NCI-H2029 (cell line): ENCODE measurements at regions not wholly inside any gene's neighbourhood (a gene's known extent, or its start where the extent isn't known, plus 50 kb on each side); places are given as distances from the start of the nearest gene placed in this dataset.

Experiments used
- DNase-seq: peaks from one replicate; lab custom pipeline; 2025; lab: John Stamatoyannopoulos, UW

DNA sequence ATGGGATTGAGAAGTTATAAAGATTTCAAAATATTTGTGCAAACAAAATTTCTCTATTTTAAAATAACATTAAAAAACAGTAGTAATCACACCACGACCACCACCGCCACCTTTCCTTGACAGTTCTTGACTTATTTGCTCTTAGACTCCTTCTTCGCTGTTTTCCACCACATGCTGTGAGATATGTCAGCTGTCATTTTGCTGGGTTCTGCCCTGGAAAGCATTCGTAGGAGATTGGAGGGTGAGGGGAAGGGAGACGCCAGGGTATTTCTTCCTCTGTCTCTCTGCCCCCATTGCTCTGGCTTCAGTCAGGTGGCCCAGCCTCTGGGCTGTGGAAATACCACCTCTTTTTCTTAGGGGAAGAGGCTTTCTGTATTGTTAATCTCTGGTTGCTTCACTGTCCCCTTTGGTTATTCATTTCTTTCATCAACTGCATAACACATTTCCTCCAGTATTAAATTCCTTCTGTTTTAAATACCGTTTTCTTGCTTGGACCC, 186.2 kb downstream of the NEDD1 start:
- DNase-seq: no peak

DNA sequence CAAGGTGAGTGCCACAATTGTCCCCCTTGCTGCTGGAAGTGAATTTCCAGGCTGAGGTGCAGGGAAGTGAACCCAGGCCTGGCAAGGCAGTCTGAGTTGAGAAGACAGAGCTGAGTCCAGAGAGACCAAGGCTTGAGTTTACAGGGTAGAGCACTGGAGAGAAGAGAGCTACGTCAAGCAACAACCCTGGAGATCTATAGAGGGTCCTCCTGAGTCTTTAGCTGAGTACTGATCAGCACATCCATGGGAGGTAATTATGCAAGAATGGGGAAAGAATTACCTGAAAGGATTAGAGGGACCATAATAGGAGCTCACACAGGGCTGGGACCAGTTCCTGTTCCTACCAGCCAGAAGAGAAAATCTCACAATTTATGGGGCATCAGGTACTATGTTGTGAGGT, 190.7 kb downstream of the NEDD1 start:
- DNase-seq: no peak

DNA sequence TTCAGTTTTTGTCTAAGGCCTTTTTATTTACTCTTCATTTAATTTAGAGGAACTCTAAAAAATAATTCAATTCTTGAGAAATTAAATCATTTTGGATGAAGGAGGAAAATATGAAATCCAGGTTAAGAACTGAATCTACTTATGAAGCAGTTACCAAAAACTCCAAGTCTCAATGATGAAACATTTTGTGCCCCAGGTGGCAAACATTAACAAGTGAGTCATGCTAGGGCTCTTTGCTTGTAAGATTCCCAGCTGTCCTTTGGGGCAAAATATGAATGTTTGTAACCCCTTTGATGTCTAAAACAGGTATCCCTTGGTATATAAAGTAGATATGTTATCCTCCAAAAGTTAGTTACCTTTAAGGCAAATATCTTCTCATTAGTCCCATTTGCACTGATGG, 202.4 kb downstream of the NEDD1 start:
- no peak for DNase-seq

DNA sequence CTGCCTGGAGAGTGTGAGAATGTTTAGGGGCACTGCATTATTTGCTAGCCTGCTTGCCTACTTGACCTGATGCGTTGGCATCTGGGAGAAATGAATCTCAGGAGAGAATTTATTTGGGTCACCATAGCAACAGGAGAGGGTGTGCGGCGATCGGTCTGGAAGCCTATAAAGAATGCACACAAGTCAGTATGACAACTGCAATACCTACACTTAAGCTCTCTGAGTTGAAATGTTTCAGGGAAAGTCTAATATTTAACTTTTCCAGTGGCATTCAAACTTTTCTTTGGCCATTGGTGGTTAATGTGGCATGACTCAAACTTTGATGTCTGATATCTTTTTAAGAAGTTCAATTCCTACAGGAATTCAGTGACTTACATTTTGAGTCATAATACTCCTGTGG, 205.1 kb downstream of the NEDD1 start:
- no peak for DNase-seq

DNA sequence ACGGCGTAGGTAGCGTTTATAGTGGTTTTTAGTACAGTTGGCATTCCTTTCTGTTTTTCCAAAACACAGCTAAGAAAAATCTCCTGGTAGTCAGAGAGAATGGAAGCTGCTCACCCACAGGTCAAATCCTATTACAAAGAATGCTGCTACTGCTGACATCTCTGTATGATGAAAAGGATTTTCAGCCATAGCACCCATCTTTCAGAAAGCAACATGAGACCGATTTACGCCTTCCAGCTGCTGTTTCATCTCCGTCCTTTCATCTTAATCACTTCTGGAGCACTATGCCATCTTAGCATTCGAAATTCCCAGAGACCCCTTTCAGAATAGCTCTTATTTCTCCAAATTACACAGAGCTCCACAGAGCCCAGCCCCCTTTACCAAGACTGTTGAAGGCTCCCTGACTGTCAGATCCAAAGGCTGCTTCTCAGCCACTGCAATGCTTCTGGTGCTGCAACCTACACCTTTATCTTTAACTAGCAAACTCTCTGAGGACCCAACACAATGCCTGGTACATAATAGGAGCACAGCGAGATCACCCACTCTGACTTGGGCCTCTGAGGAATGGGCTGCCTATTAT, 211.8 kb downstream of the NEDD1 start:
- no peak for DNase-seq

DNA sequence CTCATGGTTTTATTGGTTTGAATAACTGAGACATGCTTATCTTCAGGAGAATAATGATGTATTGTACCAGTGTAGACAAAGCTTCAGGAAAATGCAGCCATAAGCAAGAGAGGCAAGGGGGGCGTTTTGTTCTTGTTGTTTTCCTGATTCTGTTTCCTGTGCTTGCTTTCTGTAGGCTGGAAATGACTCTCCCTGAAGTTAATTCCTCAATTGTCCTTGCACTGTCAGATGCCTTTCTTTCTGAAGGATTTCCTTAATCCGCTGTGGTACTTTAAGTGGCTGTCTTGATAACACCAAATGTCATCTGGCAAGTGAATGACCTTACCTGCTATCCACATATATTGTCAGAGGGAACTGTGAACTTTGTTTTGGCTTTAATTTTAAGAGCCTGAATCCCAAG, 220.0 kb downstream of the NEDD1 start:
- DNase-seq: no peak

DNA sequence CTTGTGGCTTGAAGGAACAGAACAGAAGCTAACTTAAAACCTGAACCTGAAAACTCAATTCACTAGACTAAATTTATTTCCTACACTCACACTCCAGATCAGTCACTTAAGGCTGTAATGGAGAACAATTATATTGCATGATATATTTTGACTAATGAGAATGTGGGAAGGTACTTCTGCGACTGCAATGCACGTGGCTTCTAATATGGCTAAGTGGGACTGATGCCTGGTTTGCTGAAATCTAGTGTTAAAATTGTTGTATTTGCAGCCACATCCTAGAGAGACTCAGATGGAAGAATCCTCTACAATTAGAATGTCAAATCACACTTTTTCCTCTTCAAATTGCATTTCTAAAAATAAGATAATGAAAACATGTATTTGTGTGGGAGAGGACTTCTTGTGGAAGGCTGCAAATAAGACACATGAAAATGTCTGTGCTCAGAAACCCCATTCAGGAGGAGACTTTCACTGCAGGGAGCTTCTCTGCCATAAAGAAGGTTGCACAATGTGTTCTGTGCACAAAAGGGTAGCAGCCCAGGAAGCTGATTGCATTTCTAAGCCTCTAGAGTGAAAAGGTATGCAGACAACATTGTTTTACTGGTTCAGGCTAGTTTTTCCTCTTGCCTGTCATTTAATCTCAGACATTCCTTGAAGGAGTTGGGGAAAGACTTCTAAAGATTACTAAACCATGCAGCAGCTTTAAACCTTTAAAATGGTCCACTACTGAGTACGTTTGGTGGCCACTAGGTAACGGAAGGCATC, 224.3 kb downstream of the NEDD1 start:
- no peak for DNase-seq

DNA sequence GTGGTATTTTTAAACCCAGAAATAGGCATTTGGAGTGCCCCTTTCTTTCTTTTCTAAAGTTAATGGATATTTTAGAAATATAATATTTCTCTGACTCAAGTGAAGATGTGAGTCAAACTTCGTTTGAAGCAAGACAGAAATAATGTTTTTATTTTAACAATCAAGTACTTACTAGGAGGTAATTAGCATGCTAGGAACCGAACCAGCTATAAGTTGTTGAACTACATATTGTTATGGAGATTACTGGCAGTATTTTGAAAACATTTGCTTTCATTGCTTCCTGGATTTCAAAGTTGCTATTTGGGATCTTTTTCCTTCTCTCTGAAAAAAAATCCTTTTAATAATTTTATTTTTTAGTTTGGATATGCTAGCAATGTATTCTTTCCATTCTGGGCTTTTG, 225.2 kb downstream of the NEDD1 start:
- no peak for DNase-seq

DNA sequence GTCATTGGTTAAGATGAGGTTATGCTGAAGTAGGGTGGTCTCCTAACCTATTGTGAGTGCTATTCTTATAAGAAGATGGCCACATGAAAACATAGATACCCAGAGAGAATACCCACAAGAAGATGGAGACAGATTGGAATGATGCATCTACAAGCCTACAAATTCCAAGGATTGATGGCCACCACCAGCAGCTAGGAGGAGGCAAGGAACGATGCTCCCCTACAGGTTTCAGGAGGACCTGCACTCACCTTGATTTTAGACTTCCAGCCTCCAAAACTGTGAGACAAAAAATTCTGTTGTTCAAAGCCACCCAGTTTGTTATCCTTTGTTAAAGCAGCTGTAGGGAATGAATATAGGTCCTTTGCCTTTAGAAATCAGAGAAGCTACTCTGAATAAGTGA, 227.4 kb downstream of the NEDD1 start:
- no peak for DNase-seq

DNA sequence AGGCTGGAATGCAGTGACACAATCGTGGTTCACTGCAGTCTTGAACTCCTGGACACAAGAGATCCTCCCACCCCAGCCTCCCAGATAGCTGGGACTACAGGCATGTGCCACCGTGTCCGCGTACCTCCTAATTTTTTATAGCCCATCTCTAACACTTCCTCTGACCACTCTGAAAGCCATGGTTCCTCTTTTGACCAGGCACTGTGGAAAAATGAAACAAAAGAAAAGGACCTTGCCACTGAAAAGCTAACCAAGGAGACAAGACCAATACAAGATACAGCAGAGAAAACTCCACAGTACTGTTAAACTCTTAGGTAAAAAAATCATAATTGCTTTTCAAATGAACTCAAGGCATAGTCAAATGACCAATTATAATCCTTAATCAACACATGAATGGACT, 233.3 kb downstream of the NEDD1 start:
- DNase-seq: no peak

DNA sequence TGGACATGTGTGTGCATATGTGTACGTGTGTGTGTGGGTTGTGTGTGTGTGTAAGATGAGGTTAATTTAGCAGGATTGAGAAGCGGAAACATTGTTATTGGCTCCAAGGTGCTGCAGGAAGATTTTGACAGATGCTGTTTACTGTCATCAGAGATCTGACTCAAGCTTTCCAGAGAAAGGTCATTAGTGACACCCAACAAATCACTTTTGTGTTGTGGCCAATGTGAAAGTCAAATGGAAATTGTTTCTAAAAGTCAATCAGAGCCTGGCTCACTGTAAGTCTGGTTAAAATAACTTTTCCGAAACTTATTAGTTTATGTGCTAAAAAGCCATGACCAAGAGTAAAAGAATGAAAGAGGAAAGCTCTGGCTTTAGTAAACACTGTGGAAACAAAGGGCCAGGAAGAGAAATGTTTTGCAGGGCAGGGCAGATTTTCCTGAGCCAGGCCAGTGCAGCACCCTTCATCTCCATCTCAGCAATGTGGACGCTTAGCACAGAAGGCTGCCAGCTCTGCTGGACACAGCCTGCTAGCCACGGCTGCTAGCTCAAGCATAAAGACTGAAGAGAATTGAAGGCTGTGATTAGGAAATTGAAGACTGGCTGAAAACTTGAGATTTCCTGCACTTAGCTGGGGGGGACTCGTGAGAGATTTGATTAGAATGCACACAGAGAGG, 235.8 kb downstream of the NEDD1 start:
- no peak for DNase-seq

DNA sequence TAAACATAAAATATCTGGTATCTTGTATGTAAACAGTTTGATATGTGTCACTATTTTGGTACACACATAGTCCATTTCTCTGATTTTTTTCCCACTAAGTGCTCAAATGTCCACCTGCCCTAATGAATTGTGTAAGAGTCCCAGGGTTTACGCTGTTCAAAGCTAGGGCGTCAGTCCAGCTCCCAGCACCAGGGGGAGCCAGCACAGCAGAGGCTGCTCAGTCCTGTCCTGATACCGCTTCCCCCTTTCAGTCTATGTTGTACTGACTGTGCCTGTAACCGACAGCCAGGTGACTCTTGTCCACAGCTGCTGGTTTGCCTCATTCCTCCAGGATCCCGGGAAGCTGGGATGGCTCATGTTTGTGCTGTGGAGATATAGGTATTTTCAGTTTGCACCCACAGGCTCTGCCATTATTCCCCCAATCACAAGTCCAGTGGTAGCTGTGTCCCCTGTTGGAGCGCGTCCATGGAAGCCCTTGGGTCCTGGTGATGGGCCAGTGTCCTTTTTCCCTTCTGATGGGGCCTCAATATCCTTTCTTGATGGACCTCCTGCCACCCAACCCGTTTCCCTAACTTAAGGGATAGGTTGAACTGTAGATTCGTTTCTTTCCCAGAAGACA, 242.0 kb downstream of the NEDD1 start:
- peak; percentile 23 for DNase-seq

DNA sequence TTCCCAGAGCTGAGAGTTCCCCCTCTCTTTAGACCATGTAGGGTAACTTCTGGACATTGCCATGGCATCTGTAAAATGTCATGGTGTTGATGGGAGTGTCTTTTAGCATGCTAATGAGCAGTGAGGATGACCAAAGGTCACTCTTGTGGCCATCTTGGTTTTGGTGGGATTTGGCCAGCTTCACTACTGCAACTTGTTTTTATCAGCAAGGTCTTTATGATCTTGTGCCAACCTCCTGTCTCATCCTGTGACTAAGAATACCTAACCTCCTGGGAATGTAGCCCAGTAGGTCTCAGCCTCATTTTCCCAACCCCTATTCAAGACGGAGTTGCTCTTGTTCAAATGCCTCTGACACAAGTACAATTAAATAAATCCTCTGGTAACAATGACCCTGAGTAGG, 244.4 kb downstream of the NEDD1 start:
- no peak for DNase-seq

DNA sequence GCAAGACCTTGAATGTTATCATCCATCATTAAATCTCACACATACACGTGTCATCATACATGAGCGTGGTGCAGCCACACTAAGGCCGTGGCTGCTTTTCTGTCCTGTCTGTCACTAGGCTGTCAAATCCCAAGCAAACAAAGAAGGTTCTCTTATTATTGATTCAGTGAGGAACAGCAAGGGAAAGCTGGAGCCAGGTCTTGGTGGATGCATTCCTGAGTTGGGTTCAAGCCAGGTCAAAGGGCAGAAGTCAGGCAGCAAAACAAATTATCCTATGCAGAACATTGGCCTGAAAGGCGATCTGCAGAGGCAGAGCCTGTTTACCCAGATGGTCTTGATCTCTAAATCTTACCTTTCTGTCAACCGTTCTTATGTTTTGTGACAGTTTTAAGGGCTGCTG, 252.3 kb downstream of the NEDD1 start:
- DNase-seq: no peak

DNA sequence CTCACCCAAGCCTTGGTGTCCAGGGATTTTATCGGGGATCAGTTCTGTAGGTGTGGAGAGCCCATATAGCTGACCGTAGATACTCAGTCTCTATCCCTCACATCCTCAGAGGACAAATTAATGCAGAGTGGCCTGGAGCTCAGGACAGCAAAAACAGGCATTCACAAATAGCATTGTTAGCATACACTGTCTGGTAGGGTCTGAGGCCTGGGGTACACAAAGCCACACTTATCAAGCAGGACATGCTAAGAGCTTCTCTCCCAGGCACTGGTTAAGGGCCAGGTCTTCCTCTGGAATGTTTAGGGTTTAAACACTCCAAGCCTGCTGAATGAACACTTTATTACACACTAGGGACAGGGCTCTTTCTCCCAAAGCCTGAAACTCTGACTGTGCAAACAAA, 253.2 kb downstream of the NEDD1 start:
- no peak for DNase-seq

DNA sequence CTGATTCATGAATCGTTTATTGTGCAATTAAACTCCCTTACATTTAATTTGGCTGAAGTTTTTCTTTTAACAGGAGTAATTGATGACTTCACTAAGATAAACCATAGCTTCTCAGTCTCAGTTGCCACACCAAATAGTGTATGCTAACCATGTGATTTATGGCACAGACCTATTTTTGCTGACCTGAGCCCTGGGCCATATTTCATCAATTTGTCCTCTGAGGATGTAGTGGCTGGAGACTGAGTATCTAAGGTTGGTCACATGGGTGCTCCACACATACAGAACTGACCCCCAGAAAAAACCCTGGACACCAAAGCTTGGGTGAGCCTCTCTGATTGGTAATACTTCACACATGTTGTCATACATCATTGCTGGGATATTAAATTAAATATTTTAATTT, 255.1 kb downstream of the NEDD1 start:
- DNase-seq: no peak

DNA sequence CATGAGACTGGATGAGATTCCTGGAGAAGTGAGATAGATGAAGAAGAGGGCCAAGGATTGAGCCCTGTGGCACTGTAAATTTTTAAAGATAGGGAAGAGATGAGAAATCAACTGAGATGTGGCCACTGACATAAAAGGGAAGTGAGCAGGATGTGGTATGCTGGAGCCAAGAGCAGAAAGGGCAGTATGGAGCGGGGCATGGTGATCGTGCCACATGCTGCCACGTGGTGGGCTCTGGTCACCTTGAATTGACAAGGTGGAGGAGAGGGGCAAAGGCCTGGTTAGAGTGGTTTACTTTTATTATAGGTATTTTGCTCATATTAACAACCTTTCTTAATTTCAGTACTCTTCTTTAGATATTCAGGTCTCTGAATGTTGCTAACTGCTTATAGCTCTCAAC, 257.9 kb downstream of the NEDD1 start:
- DNase-seq: no peak

DNA sequence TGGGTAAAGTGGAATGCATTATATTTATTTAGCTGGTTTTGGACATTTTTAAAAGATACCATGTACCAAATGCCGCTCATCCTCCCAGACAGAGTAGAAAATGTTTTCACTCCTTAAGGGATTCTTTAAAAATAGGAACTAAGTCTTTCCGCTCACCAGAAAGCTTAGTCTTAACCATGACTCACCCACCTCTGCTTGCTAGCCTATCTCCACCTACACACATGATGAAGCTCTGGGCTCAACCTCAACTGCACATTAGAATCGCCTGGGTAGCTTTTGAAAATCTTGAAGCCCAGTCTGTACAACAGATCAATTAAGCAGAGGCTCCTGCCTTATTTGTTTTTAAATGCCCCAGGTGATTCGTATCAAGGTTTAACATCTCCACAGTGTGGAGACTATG, 260.5 kb downstream of the NEDD1 start:
- DNase-seq: no peak

DNA sequence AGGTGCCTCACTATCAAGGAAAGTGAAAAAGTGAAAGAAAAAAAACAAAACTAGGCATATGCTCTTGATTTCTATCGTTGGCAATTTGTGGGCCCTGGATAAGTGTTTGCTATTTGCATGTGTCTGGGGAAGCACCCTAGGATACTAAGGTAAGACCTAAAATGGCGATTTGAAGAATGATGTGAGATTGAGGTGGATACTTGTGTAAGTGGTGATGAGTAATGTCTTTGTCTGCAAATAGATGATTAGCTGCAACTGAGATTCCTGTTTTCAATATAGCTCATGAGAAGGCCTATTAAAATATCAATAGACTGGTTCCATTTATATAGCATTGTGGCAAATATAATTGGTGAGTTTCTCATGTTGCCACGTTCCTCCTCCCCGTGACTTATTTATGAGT, 261.7 kb downstream of the NEDD1 start:
- DNase-seq: peak; percentile 13

DNA sequence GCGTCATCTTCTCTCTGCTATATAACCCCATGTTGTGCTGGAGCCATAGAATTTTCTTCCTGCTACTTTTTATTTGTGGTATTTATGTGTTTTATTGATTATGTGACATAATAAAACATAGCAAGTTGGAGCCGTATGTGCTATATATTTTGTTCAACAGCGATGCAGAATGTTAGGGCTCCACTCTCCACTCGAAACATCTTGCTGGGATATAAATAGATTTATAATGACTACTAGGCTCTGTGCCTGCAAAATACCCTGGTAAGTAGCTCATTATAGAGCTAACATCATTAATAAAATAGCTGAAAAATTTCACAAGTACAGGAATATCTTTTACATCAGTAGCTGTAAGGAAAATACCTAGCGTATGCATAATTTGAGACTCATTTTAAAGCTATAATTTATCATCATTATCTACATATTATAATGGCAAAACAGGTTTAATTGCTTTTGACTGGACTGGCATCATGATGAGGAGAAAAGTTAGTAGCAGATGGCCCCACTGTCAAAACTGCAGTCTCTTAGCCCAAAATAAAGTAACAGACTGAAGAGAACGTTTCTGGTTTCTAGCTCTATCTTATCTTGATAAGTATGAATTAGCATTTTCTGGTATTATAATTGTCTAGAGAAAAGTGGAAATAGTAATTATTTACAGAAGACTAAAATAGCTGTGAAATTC, 263.0 kb downstream of the NEDD1 start:
- DNase-seq: no peak

DNA sequence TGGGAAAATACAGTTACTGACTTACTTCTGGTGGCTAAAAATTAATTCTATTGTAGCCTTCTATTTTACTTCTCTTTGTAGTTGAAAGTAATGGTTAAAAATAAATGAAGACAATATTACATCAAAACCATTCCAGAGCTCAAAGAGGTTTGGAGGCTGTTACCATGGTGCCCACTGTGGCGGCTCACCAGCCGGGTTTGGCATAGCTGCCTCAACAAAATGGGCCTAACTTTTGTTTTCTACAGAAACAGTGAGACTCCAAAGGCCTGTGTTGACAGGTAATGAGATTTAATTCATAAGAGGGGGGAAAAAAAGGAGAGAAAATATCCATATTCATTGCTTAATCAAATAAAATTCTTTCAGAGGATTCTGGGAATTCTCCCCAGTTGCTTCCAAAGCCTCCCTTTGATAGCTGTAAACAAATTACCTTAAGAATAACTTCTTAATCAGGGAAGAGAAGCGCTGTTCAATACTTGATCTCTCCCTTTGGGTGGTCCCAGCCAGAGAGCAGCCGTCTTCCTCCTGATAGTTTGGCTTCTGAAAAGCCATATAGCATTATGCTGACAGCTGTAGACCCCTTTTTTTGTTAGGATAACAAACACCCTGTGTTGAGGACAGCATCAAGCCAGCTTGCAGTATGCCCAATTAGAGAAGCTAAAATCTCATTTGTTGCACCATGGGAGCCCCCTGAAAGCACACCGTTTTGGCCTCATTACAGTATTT, 266.8 kb downstream of the NEDD1 start:
- DNase-seq: no peak

DNA sequence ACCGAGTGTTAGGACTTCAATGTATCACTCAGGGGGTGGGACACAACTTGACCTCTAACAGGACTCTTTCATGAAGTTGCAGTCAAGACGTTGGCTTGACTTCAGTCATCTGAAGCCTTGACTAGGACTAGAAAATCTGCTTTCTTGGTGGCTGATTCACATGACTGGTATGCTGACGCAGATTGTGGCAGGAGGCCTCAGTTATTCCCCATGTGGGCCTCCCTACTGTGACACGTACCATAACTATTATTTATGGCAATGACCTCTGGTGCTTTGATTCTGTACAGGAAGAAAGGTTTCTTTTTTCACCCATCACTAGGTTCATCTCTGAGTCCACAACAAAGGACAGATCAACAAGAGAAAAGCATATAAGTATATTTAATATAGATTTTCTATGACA, 270.4 kb downstream of the NEDD1 start:
- no peak for DNase-seq
